CD4-positive, alpha-beta T cell treated with Interleukin-17A for 1 hour (primary cell): ENCODE measurements at regions not wholly inside any gene's neighbourhood (a gene's known extent, or its start where the extent isn't known, plus 50 kb on each side); places are given as distances from the start of the nearest gene placed in this dataset.

Experiments used
- DNase-seq: peaks from one replicate; pipeline ENCODE4 v3.0.0-alpha.2; 2020

- no peak for DNase-seq
These were observed 84.3 kb downstream of the TNFAIP2 start for GRCh38 chr14:103207388-103208072.

- DNase-seq = no peak
These were observed 85.8 kb downstream of the TNFAIP2 start for GRCh38 chr14:103209054-103209453.

GRCh38 chr14:103209506-103209905, 86.2 kb downstream of the TNFAIP2 start:
- DNase-seq = no peak

GRCh38 chr14:103213331-103213730, 90.1 kb downstream of the TNFAIP2 start:
- no peak for DNase-seq

- no peak for DNase-seq
These were observed 91.2 kb downstream of the TNFAIP2 start for GRCh38 chr14:103214461-103214958.

GRCh38 chr14:103216399-103216798, 93.1 kb downstream of the TNFAIP2 start:
- DNase-seq = no peak

GRCh38 chr14:103216857-103217256, 93.6 kb downstream of the TNFAIP2 start:
- no peak for DNase-seq

GRCh38 chr14:103217538-103217937, 94.3 kb downstream of the TNFAIP2 start:
- no peak for DNase-seq

GRCh38 chr14:103220134-103220981, 97.1 kb downstream of the TNFAIP2 start:
- DNase-seq = no peak

GRCh38 chr14:103220982-103221641, 97.9 kb downstream of the TNFAIP2 start:
- DNase-seq = no peak

- DNase-seq = no peak
These were observed 98.6 kb downstream of the TNFAIP2 start for GRCh38 chr14:103221781-103222358.

GRCh38 chr14:103223818-103224352, 100.6 kb downstream of the TNFAIP2 start:
- no peak for DNase-seq

- DNase-seq = no peak
These were observed 101.8 kb downstream of the TNFAIP2 start for GRCh38 chr14:103225062-103225461.

- DNase-seq = no peak
These were observed 102.2 kb downstream of the TNFAIP2 start for GRCh38 chr14:103225476-103225875.

- DNase-seq = no peak
These were observed 104.0 kb downstream of the TNFAIP2 start for GRCh38 chr14:103227094-103227768.

GRCh38 chr14:103228076-103228806, 105.0 kb downstream of the TNFAIP2 start:
- DNase-seq = no peak

GRCh38 chr14:103228866-103229265, 105.2 kb upstream of the EIF5 start:
- DNase-seq = no peak

GRCh38 chr14:103230021-103230420, 104.0 kb upstream of the EIF5 start:
- DNase-seq = no peak

- no peak for DNase-seq
These were observed 103.2 kb upstream of the EIF5 start for GRCh38 chr14:103230658-103231334.

- no peak for DNase-seq
These were observed 102.5 kb upstream of the EIF5 start for GRCh38 chr14:103231376-103232019.
